EH (cell line): ENCODE measurements at regions not wholly inside any gene's neighbourhood (a gene's known extent, or its start where the extent isn't known, plus 50 kb on each side); places are given as distances from the start of the nearest gene placed in this dataset.
A peak's percentile ranks its signal among the peaks of the same experiment; 100 is the strongest.

Source experiments
- DNase-seq: peaks from one replicate; pipeline ENCODE4 v3.0.0-alpha.2; 2015; ENCODE audit warnings: low read depth

DNA sequence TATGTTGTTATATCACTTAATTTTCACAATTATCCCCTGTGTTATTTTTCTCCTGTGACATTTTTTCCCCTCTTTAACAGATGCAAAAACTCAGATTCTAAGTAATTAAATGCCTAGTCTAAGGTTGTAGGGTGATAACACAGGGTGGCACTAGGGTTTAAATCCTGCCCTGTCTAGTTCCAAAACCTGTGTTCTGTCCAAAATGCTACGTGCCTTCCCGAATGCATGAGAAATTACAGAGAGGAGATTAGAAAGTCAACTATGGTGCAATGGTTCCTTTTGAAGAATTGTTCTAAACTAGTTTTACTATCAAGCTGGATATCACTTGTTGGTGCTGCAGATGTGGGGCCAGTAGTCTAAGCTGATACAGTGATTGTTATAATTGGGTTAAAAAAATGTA, 108.0 kb downstream of the DIPK2A start:
- DNase-seq, result no peak

DNA sequence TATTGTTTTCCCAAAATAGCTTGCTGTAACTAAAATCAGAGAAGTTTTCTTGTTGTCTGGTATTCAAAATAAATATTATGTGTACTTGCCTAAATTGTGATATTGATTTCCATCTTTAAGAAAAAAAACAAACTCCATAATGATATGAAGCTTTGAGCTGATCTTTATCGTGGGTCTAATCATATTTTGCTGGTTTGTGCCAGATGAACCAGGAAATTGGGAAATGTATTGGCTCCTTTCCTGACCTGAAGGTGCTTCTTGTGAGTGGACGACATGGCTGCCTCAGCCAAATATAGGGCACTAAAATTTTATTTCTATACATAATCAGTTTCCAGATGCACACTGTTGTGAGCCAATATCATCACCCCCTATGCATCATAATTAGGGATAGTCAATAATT, 113.3 kb downstream of the DIPK2A start:
- no peak for DNase-seq

DNA sequence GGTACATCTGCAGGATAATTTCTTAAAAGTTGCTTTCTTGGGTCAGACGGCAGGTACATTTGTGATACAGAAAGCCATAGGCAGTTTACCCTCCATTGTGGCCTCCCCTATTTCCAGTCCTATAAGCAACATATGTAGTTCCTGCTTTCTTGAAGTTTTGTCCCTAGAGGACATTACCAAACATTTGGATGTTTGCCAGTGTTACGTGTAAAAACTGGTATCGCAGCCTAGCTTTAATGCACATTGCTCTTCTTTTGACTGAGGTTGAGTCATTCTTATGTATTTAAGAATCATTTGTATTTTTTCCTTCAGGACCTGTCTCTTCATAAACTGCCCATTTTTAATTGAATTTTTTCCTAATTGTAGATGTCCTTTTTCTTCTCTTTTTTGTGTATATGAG, 114.3 kb downstream of the DIPK2A start:
- peak; percentile 9 for DNase-seq

DNA sequence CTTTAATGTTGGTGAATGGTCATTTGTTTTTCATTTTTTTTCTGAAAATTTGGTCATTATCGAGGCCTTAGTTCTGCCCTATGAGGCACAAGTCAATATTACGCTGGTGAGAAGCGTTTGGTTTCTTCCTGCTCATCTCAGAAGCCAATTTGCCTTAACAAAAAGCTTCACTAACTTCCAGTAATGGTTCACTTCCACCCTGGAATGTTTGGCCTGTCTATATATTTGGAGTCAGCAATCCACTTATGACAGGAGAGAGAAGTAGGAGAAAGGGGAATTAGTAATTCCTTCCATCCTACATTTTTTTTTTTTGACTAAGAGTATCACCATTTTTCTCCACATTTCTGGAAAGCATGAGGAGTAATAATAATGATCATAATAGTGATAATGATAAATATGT, 124.4 kb downstream of the DIPK2A start:
- no peak for DNase-seq

DNA sequence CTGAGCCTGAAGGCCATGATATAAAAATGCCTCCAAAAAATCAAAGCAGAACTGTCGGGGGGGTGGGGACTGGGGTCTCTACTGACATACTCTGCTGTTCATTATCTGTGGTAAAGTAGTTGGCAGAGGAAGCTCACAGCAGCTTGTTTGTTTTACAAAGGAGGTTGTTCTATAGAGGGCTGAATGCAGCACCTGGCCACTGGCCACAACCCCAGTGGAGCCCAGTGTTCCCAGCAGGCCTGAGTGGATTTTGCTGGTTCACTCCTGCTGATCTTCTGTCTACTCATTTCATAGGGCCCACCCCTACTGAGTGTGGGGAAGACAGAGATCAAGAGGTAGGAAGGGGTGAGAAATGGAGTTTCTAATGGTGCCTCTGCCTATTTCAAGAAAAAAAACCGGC, 125.5 kb downstream of the DIPK2A start:
- no peak for DNase-seq

DNA sequence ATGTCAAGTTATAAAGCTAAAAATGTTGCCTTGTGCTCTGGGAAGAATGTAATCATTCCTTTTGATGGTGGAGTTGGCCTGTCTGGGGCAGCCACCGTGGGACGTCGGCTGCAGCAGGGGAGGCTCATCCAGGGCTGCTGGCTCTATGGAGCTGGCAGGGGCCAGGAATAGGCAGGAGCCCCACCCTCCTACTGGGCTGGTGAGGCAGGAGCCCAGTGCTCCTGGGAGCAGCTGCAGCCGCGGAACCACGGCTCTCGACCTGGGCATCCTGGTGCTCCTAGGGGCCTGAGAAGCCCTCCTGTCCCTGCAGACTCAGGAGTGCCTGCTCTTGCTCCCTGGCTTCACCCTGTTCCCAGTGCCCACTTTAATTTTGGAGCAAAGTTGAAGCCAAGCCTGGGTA, 127.1 kb downstream of the DIPK2A start:
- no peak for DNase-seq

DNA sequence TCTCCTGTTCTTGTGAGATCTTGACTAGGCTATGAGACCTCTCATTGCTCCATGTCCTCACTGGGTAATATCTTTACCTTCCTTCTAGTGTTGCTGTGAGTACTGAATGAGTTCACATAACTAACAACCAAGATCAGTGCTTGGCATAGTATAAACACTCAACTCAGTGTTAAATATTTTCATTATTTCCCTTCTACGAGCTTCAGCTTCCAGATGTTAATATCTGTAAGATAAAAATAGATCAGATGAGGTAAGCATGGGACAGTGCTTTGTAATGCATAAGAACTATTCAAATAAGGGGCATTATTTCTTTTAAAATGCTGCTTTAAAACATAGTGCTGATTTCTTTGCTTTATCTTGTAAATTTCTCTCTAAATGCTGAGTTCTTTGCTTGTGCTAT, 130.8 kb downstream of the DIPK2A start:
- DNase-seq, result no peak

DNA sequence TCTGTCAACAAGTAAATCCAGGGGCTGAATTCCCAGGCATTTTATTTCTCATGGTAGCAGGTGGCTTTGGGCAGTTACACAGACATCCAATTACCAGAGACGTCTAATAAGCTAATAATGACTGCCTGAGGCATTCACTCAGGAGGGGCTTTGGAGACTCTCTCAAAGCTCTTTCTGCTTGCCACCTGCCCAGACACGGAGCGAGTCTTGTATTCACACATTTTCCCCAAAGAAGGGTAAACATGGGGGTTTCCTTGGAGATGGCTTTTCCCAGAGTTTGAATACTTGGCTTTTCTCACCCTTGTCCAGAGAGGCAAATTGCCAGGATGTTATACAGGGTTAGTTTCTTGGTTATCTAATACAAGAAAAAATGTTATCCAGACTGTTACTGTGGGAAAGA, 132.6 kb downstream of the DIPK2A start:
- DNase-seq, result no peak

DNA sequence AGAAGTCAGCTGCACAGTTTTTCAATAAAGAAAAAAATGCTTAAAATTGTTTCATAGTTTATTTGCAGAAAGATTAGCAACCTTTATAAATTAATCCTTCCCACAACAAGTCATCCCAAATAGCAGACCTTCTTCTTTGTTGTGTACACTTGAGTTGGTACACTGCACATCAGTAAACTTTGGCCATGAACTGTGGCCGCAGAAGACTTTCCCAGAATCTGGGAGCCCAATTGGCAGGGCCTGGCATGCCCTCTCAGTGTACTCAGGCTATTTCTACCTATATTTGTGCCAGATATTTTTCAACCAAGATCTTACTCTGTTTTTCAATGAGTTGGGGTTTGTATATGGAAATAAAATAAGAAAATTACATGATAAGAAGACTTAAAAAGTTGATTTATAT, 133.1 kb downstream of the DIPK2A start:
- no peak for DNase-seq

DNA sequence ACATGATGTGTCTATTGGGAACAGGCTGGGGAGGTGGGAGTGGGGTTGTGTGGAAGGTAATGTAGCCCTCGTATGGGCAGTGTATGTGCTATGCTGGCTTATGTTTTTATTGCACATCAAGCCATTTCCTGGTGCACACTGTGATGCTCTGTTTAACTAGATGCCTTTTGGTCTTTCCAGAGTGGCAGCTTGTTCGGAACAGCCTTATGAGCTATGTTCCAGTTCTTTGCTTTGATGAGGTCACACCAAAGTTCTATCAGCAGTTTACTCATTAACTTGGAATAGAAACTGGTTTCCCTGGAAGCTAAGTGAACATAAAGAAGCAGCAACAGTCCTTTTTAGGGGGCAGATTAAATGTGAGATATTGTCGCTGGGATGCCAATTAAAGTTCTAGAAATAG, 133.9 kb downstream of the DIPK2A start:
- no peak for DNase-seq

DNA sequence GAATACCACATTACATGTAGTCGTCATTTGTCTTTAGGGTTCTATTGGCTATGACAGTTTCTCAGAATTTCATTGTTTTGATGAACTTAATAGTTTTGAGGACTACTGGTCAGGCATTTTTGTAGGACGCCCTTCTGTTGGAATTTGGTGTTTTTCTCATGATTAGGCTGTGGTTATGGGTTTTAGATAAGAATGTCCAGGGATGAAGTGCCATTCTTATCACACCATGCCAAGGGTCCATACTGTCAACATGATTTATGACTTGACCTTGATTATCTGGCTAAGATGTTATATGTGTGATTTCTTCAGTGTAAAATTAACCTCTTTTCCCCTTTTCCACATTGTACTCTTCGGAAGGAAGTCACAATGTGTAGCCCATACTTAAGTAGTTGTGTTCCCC, 135.3 kb downstream of the DIPK2A start:
- DNase-seq, result no peak

DNA sequence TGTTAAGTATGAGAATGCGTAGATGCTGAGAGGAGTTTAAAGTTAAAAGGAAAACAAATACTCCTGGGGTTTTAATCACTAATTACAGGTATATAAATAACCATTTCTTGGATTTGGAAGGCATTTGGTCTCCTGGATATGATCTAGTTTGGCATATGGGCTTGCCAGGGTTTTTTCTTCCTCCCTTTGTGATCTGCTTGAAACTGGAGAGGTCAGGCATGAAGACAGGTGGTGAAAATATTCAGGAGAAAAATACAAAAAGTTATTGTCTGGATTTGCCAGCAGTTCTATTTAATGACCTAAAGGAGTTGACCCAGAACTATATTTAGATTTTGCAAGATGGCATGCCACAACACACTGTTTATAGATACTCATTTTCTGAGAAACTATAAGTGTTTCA, 136.3 kb downstream of the DIPK2A start:
- DNase-seq, result no peak

DNA sequence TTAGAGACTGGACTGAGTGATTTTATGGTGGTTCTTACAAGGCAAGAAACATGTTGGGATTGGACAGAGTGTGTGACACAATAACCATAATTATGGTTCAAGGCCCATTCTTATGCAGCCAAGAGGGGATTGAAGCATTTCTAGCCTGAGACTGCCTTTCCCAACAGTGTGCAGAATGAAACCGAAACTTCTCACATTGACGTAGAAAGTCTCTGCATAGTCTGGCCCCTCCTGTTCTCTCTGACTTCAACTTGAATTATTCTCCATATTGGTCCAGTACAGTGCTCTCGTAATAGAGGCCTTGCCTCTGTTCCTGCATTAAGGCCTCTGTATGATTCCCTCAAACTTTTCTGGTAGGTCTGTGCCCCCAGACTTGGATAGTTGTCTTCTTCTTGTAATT, 138.3 kb downstream of the DIPK2A start:
- no peak for DNase-seq

DNA sequence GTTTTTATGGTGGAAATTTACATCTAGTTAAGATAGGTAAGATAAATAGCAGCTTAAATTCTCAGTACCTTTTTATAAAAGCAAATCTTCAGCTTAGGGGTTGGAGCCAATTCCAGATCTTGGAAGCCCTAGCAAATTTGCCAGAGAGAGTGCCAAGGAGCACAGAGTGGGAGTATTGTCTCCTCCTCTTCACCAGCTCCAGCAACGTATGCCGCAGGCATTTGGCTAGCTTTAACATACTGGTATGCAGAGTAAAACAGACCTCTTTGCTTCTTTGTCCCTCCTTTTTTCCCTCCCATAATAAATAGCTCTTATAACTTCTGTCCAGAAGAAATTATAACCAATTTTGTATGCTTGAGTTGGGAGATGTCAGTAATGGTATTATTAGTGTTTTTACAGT, 140.4 kb downstream of the DIPK2A start:
- no peak for DNase-seq

DNA sequence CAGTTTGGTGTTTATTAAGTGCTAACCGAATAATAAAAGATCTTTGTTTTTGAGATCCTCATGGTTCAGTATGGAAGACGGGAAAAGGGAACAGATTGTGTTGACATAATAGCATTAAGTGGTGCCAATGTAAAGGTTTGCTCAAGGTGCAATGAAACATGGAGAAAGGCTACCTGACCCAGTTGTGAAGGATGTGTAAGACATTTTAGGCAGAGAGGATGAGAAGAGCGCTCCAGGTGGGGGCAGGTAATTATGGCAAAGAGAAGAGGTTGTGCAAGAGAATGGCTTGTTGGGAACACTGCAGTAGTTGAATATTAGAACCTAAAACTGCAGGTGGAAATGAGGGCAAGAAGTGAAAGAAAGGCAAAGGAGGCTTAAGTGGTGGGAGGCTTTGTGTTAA, 140.8 kb downstream of the DIPK2A start:
- no peak for DNase-seq

DNA sequence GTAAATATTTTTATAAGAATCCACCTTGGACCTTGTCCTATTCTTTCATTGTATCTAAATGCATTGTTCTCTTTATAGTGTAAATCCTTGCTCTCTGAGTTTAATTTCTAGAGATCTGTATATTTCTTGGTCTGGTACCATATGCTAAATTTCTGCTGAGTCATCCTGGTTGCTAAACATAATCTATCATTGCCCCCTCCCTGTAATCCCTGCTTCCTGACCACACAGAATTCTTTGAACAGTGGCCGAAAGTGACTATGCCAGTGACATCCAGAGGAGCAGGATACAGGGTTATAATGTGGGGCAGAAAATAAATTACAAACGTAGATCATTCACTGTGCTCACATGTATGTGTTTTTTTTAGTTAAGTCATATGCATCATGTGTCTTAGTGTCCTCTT, 143.1 kb downstream of the DIPK2A start:
- no peak for DNase-seq

DNA sequence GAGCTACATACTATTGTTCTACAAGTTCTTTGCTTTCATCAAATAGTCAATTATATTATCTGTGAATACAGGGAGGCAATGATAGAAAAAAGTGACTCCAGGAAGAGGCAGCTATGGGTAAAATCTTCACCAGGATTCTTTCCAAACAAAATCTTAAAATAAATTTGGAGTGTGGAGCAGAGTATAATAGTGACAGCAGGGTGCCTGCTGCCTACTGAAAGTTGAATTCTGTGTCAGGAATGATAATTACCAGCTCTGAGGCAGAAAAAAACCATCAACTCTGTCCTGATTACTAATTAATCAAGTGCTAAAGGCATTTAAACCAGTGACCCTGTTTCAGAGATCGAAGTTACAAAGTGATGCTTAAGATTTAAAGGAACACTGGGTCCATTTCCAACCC, 148.0 kb downstream of the DIPK2A start:
- no peak for DNase-seq

DNA sequence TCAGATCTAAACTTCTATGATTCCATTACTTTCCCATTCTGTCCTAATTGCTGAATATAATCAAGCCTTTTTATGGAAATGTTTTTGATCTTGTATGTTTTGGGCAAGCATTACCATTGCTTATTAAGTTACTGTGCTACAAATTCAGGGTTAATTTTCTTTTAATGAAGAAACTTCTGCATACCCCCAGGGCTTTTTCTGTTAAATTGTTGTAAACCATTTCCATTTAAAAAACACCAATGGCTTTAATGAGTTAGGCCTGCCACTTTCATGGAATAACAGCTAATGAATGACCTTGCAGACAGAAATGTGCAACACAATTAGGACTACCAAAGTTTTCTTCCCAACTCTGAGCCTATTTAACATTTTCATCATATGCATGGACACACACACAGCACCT, 150.0 kb downstream of the DIPK2A start:
- DNase-seq, result no peak

DNA sequence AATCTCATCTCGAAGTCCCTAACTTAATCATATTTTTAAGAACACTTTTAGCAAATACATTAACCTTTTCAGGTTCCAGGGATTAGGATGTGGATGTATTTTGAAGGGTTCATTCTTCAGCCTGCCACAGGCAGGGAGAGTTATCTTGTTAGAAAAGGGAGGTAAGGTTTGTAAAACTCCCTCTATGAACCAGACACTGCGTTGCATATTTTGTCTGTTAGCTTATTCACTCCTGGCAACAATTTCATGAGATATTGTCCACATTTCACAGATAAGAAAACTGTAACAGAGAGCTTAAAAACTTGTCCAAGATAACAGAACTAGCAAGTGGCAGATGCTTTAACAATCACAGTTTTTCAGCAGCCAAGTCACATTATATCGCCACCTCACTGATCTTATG, 155.4 kb downstream of the DIPK2A start:
- DNase-seq, result no peak

DNA sequence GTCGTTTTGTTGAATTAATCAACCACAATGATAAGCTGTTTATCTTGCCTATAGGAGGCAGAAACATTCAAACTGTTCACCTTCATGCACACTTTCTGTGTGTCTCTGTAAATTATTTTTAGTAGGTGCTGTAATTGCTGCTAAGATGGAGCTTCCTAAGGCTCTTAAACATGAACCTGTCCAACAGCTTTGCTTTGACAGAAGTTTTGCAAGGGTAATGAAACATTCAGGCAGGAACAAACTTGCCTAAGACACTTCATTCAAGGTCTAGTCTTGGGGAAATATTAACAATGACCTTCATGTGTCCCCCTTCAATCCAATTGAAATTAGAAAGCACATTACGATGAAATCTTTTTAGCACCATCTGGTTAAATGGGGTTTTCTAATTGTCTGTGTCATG, 156.1 kb downstream of the DIPK2A start:
- DNase-seq, result no peak

DNA sequence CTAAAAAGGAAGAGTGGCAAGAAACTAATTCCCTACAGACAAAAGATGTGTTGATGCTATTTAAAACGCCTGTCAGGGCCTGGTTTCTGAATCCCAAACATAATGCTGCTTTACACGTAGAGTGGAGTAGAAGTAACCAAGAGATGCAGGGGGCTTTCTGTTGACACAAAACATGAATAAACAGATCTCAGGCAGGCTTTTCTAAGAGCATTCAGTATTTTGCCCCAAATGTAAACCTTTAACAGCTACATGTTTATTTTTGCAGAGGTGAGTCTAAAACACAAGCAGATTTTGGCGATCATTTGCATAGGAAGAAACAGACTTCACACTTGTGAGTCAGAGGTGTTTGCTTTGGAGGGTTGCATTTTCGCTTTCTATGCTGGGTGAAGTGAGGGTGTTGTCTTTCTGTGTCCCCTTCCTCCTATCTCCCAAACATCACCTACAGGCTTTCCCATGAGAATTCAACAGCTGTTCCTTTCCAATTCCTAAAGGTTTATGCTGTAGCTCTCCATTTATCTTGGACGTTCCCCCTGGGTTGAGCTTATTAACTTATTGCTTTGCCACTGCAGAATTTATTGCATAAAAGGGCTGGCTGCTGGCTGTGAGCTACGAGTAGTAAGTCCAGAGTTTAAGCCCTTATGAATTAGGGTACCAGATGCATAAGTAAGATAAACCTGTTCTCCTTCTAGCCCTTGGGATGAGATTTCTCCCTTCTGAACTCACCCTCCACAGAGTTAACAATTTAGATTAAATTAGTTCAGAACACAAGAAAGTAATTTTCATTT, 156.7 kb downstream of the DIPK2A start:
- no peak for DNase-seq

DNA sequence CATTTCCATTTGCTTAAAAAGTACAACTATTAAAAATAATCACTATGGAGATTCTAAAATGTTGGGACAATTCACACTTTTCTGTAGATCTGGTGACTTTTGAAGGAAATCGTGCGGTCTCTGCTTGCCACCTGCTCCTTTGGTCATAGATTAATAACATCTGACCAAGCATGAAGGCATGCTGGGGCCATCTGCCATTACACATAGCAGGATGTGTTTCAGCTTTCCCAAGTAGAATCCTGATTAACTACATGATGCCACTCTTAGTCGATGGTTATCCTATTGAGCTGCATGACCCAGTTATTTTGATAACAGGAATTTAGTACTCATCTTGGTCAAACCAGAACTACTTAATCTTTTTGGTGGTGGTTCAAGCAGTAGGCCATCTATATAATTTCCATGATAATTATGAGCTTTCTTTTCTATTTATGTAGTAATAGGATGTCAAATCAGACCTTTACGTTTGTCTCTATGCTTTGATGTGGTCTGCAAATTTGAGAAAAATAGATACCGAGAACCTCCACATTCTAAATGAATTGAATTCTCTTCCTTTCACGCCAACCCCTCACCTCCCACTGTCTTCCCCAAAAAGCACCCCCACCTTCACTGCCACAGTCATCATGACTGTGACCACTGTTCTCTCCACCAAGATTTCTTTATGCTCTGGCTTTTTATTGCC, 158.1 kb downstream of the DIPK2A start:
- DNase-seq, result no peak

DNA sequence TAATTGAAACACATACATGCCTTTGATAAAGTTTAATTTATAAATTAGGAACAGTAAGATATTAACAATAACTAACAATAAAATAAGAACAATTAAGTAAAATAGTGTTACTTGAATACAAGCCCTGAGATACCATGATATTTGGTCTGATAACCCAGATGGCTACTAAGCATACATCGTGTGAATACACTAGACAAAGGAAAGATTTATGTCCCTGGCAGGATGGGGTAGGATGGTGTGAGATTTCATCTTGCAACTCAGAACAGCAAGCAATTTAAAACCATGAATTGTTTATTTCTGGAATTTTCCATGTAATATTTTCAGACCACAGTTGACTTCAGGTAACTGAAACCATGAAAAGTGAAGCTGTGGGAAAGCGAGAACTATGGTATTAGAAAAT, 169.5 kb downstream of the DIPK2A start:
- no peak for DNase-seq

DNA sequence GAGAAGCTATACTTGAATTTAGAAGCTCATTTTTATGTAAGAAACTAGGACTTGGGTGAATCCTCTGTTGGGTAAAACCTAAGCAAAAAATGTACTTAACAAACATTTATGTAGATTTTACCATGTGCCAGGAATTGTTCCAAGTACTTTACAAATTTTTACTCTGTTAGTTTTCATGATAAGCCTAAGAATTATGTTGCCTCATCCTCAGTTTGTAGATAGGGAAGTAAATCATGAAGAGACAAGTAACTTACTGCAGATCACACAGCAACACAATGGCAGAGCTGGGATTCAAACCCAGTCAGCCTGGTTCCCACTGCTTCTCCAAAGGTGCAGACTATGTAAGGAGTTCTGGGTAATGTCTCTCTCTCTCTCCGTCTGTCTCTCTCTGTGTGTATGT, 169.9 kb downstream of the DIPK2A start:
- no peak for DNase-seq
